Ovary (tissue), 7 donors: ENCODE measurements at regions not wholly inside any gene's neighbourhood (a gene's known extent, or its start where the extent isn't known, plus 50 kb on each side); places are given as distances from the start of the nearest gene placed in this dataset.

Experiments used
- DNase-seq, 5 donors: peaks; one replicate each; pipeline ENCODE4 v3.0.0-alpha.2; 2019 to 2020
- H3K27ac ChIP-seq, 2 donors: fragments of 200-600 bp; one replicate each; pipeline versions ENCODE4 v1.5.1 to v1.8.0; 2019 to 2022
- H3K27me3 ChIP-seq: fragments of 200-600 bp; one replicate; pipeline ENCODE4 v1.8.0; 2022
- H3K36me3 ChIP-seq: fragments of 200-600 bp; sonication (generic); one replicate; pipeline ENCODE4 v1.5.1; 2019
- H3K4me1 ChIP-seq: one replicate; pipeline ENCODE4 v1.8.1; 2013; ENCODE audit warnings: mild to moderate bottlenecking, moderate library complexity; ENCODE audit not compliant: insufficient read depth
- H3K4me3 ChIP-seq: fragments of 200-600 bp; sonication (generic); one replicate; pipeline ENCODE4 v1.5.1; 2017
- H3K9me3 ChIP-seq, 2 donors: fragments of 200-600 bp in 1 of 2; sonication (generic) in 1 of 2; one replicate each; pipeline versions ENCODE4 v1.5.1 to v1.8.1; 2013 to 2019; ENCODE audit warnings: mild to moderate bottlenecking in 1 of 2, moderate library complexity in 1 of 2
- CTCF ChIP-seq, 3 donors: fragments of 450-650 bp in 2 of 3; fragments of 200-600 bp in 1 of 3; IDR thresholded peaks; one replicate each; pipeline versions ENCODE4 v1.5.1 to v1.8.0; 2016 to 2022; ENCODE audit warnings: antibody characterized with exemption in 3 of 3, mild to moderate bottlenecking in 1 of 3
- EP300 ChIP-seq: sonication (generic); formaldehyde crosslinking; IDR thresholded peaks from one replicate; pipeline ENCODE4 v1.6.1; 2017; ENCODE audit warnings: antibody characterized with exemption
- POLR2A ChIP-seq: fragments of 450-650 bp; IDR thresholded peaks from one replicate; pipeline ENCODE4 v1.6.1; 2017; ENCODE audit warnings: antibody characterized with exemption, mild to moderate bottlenecking, moderate library complexity
- whole genome bisulfite sequencing, 3 donors: extraction: QIAGEN DNeasy Blood & Tissue Kit in 1 of 3; methylation state at CpG; one replicate each; pipeline versions ENCODE4 v1.1.5 to v1.1.7; 2013 to 2017; 5-methylcytosine and 5-hydroxymethylcytosine counted together
- intact Hi-C, 4 donors: fragments of 100-400 bp; cut with DNase I; formaldehyde crosslinking; loops; one replicate each; pipeline versions ENCODE4 v1.11.0 to v1.15.1; 2022 to 2023
- donor health status: DM: no; HTN: no; CAD: no; lungs with moderate emphysema.
- donor health status: DM: no; HTN: no; CAD: no.
- donor health status: Bipolar disorder and iron deficiency.
- donor health status: DM: no; HTN: no; CAD: no.
- donor health status: DM: yes; HTN: yes; CAD: no.

GRCh38 chr1:166616206-166616605 is 223.1 kb upstream of the POGK start:
- Histone ChIP-seq H3K36me3 (no peaks in the 10 kb centered on the region), H3K4me3 (no peak overlapping the region), H3K4me1 (no peaks in the 10 kb centered on the region), H3K9me3 (no peaks in the 10 kb centered on the region), H3K27ac (no peak overlapping the region), H3K27me3 (no peaks in the 10 kb centered on the region)
- TF ChIP-seq CTCF (IDR thresholded peaks at IDR 0.05) (no peak), EP300 (no peak), POLR2A (no peak)
- DNase-seq, result no peak
- intact Hi-C loops, result no loop called here
- 25 to 57% (median 34%) methylated on average over 1 of the region's 1 CpG for WGBS, 3 donors

- TF ChIP-seq CTCF (IDR thresholded peaks at IDR 0.05) (no peak), POLR2A (no peak)
- no peak overlapping the region for H3K27ac ChIP-seq
Observed at GRCh38 chr1:166626711-166627110, 212.6 kb upstream of the POGK start.

GRCh38 chr1:166627558-166627957 is 211.7 kb upstream of the POGK start:
- Histone ChIP-seq H3K27me3 (no peaks in the 10 kb centered on the region), H3K27ac (no peak overlapping the region), H3K9me3 (no peaks in the 10 kb centered on the region), H3K36me3 (no peaks in the 10 kb centered on the region), H3K4me1 (no peaks in the 10 kb centered on the region), H3K4me3 (no peak overlapping the region)
- 22 to 26% (median 25%) methylated on average over 4 of the region's 4 CpGs for WGBS, 3 donors
- intact Hi-C loops, result no loop called here
- TF ChIP-seq POLR2A, result no peak
- TF ChIP-seq EP300, result no peak
- no peak for TF ChIP-seq CTCF (IDR thresholded peaks at IDR 0.05)
- DNase-seq, result no peak

More at GRCh38 chr1:166626711-166627110, 212.6 kb upstream of the POGK start:
- no peak for DNase-seq
- Histone ChIP-seq H3K9me3 (no peaks in the 10 kb centered on the region), H3K4me3 (no peak overlapping the region), H3K4me1 (no peaks in the 10 kb centered on the region), H3K36me3 (no peaks in the 10 kb centered on the region), H3K27me3 (no peaks in the 10 kb centered on the region)
- 35 to 87% (median 54%) methylated on average over 1 of the region's 1 CpG for WGBS, 3 donors
- intact Hi-C loops, result no loop called here

GRCh38 chr1:166628259-166628658 is 211.0 kb upstream of the POGK start:
- 50 to 53% (median 51%) methylated on average over 1 of the region's 1 CpG for WGBS, 3 donors
- Histone ChIP-seq H3K9me3 (no peaks in the 10 kb centered on the region), H3K27ac (no peak overlapping the region), H3K4me1 (no peaks in the 10 kb centered on the region), H3K36me3 (no peaks in the 10 kb centered on the region), H3K27me3 (no peaks in the 10 kb centered on the region), H3K4me3 (no peak overlapping the region)
- DNase-seq, result no peak
- intact Hi-C loops, result no loop called here
- TF ChIP-seq EP300, result no peak
- TF ChIP-seq CTCF (IDR thresholded peaks at IDR 0.05), result no peak
- TF ChIP-seq POLR2A, result no peak

GRCh38 chr1:166629946-166630345 is 209.3 kb upstream of the POGK start:
- intact Hi-C loops, result no loop called here
- Histone ChIP-seq H3K9me3 (no peaks in the 10 kb centered on the region), H3K27me3 (no peaks in the 10 kb centered on the region), H3K36me3 (no peaks in the 10 kb centered on the region), H3K27ac (no peak overlapping the region), H3K4me1 (no peaks in the 10 kb centered on the region), H3K4me3 (no peak overlapping the region)
- no peak for TF ChIP-seq CTCF (IDR thresholded peaks at IDR 0.05)
- TF ChIP-seq EP300, result no peak
- TF ChIP-seq POLR2A, result no peak
- 42 to 68% (median 44%) methylated on average over 1 of the region's 1 CpG for WGBS, 3 donors
- DNase-seq, result no peak
